ENCODE measurements at regions not wholly inside any gene's neighbourhood (a gene's known extent, or its start where the extent isn't known, plus 50 kb on each side); places are given as distances from the start of the nearest gene placed in this dataset.

- intact Hi-C loops (cut with DNase I), result no loop called here
- WGBS, 3 donors, result 81 to 89% (median 83%) methylated on average over 1 of the region's 1 CpG
Observed at GRCh38 chr4:14496408-14496807, 505.9 kb upstream of the CPEB2 start.

GRCh38 chr4:14496969-14497368, 505.3 kb upstream of the CPEB2 start:
- no peaks in the 10 kb centered on the region for H3K9me3 ChIP-seq
- ATAC-seq (no peak), DNase-seq (no peak)
- no peak overlapping the region for H3K4me3 ChIP-seq
- H3K4me1 ChIP-seq, result no peaks in the 10 kb centered on the region
- no peak overlapping the region for H3K27ac ChIP-seq
- intact Hi-C loops (cut with DNase I), result no loop called here
- no peak for TF ChIP-seq CTCF (IDR thresholded peaks at IDR 0.05)
- H3K27me3 ChIP-seq (ENCODE audit: insufficient read depth in 3 of 3, low read length in 2 of 3), result no peaks in the 10 kb centered on the region
- no peaks in the 10 kb centered on the region for H3K36me3 ChIP-seq (ENCODE audit: insufficient read depth in 1 of 2, low read depth in 1 of 2)

More at GRCh38 chr4:14496408-14496807, 505.9 kb upstream of the CPEB2 start:
- no peak for ATAC-seq
- no peak for DNase-seq
- Histone ChIP-seq H3K9me3 (no peaks in the 10 kb centered on the region), H3K36me3 (ENCODE audit: insufficient read depth in 1 of 2, low read depth in 1 of 2) (no peaks in the 10 kb centered on the region), H3K4me3 (no peak overlapping the region), H3K27me3 (ENCODE audit: insufficient read depth in 3 of 3, low read length in 2 of 3) (no peaks in the 10 kb centered on the region), H3K4me1 (no peaks in the 10 kb centered on the region), H3K27ac (no peak overlapping the region)
- no peak for TF ChIP-seq CTCF (IDR thresholded peaks at IDR 0.05)

- intact Hi-C loops (cut with DNase I), result no loop called here
- Histone ChIP-seq H3K4me1 (no peaks in the 10 kb centered on the region), H3K27ac (no peak overlapping the region), H3K9me3 (no peaks in the 10 kb centered on the region), H3K36me3 (ENCODE audit: insufficient read depth in 1 of 2, low read depth in 1 of 2) (no peaks in the 10 kb centered on the region), H3K4me3 (no peak overlapping the region), H3K27me3 (ENCODE audit: insufficient read depth in 3 of 3, low read length in 2 of 3) (no peaks in the 10 kb centered on the region)
- ATAC-seq, result no peak
- no peak for DNase-seq
- WGBS, 3 donors, result 54 to 72% (median 70%) methylated on average over 2 of the region's 2 CpGs
- TF ChIP-seq CTCF (IDR thresholded peaks at IDR 0.05), result no peak
Observed at GRCh38 chr4:14504162-14504561, 498.1 kb upstream of the CPEB2 start.

GRCh38 chr4:14513471-14513870, 488.8 kb upstream of the CPEB2 start:
- Histone ChIP-seq H3K4me1 (no peaks in the 10 kb centered on the region), H3K27ac (no peak overlapping the region), H3K27me3 (ENCODE audit: insufficient read depth in 3 of 3, low read length in 2 of 3) (no peaks in the 10 kb centered on the region), H3K36me3 (ENCODE audit: insufficient read depth in 1 of 2, low read depth in 1 of 2) (no peaks in the 10 kb centered on the region), H3K9me3 (no peaks in the 10 kb centered on the region), H3K4me3 (no peak overlapping the region)
- no peak for TF ChIP-seq CTCF (IDR thresholded peaks at IDR 0.05)
- ATAC-seq, result no peak
- 73 to 78% (median 76%) methylated on average over 4 of the region's 4 CpGs for WGBS, 3 donors
- no peak for DNase-seq
- intact Hi-C loops (cut with DNase I), result no loop called here

GRCh38 chr4:14515556-14515955, 486.7 kb upstream of the CPEB2 start:
- no peak for ATAC-seq

More at GRCh38 chr4:14515556-14515955, 486.7 kb upstream of the CPEB2 start:
- Histone ChIP-seq H3K9me3 (no peaks in the 10 kb centered on the region), H3K4me1 (no peaks in the 10 kb centered on the region), H3K27ac (no peak overlapping the region), H3K36me3 (ENCODE audit: insufficient read depth in 1 of 2, low read depth in 1 of 2) (no peaks in the 10 kb centered on the region), H3K27me3 (ENCODE audit: insufficient read depth in 3 of 3, low read length in 2 of 3) (no peaks in the 10 kb centered on the region), H3K4me3 (no peak overlapping the region)
- TF ChIP-seq CTCF (IDR thresholded peaks at IDR 0.05), result no peak
- WGBS, 3 donors, result 76 to 82% (median 82%) methylated on average over 2 of the region's 2 CpGs
- intact Hi-C loops (cut with DNase I), result no loop called here
- no peak for DNase-seq
